ENCODE measurements at regions not wholly inside any gene's neighbourhood (a gene's known extent, or its start where the extent isn't known, plus 50 kb on each side); places are given as distances from the start of the nearest gene placed in this dataset.

DNA sequence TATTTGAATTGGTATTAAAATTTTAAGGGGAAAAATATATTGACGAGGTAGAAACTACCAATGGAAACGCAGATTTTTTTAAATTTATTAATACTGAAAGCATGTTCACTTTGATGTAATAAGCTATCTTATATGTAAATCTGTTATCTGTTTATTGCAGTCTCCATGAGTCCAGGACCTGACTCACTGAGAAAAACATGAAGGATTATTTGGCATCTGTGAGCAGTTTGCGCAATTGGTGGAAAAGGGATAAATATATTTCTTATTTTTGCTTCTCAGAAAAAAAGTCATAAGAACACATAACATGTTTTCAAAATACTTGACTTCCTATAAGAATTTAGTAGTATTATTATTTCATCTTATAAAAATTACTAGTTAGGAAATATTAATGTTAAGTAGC lies 561.4 kb downstream of the ADCYAP1 start:
- Histone ChIP-seq H3K27ac (ENCODE audit: low read depth, low read length) (no peak overlapping the region), H3K9me3 (ENCODE audit: control insufficient read depth, low read length) (no peaks in the 10 kb centered on the region), H3K9ac (ENCODE audit: extremely low read depth, low read length, poor library complexity, severe bottlenecking) (no peak overlapping the region), H3K4me1 (ENCODE audit: control insufficient read depth, insufficient read depth, low read length) (no peaks in the 10 kb centered on the region), H3K4me3 (ENCODE audit: low read length) (no peak overlapping the region), H3K27me3 (ENCODE audit: control insufficient read depth, insufficient read depth, low read length, poor library complexity, severe bottlenecking) (no peaks in the 10 kb centered on the region), H3K36me3 (ENCODE audit: control insufficient read depth, insufficient read depth, low read length) (no peaks in the 10 kb centered on the region)
- H3K9me3 Mint-ChIP-seq: no peaks in the 10 kb centered on the region
- H3K36me3 Mint-ChIP-seq (ENCODE audit: low read depth): no peaks in the 10 kb centered on the region
- TF ChIP-seq, protein P1, sequence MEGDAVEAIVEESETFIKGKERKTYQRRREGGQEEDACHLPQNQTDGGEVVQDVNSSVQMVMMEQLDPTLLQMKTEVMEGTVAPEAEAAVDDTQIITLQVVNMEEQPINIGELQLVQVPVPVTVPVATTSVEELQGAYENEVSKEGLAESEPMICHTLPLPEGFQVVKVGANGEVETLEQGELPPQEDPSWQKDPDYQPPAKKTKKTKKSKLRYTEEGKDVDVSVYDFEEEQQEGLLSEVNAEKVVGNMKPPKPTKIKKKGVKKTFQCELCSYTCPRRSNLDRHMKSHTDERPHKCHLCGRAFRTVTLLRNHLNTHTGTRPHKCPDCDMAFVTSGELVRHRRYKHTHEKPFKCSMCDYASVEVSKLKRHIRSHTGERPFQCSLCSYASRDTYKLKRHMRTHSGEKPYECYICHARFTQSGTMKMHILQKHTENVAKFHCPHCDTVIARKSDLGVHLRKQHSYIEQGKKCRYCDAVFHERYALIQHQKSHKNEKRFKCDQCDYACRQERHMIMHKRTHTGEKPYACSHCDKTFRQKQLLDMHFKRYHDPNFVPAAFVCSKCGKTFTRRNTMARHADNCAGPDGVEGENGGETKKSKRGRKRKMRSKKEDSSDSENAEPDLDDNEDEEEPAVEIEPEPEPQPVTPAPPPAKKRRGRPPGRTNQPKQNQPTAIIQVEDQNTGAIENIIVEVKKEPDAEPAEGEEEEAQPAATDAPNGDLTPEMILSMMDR (conservative IDR thresholded peaks at IDR 0.05): no peak
- H3K27me3 Mint-ChIP-seq (ENCODE audit: insufficient read depth): peaks cover 1% of the 10 kb centered on the region
- WGBS, 2 experiments (ENCODE audit: insufficient coverage in 1 of 2, insufficient read length in 1 of 2): 80% methylated on average over 1 of the region's 3 CpGs; no CpG with 5 or more reads in 1 of the 2 experiments
- H3K27ac Mint-ChIP-seq: no peak overlapping the region
- DNase-seq: no peak
- H3K4me3 Mint-ChIP-seq: no peak overlapping the region
- no peaks in the 10 kb centered on the region for H3K4me1 Mint-ChIP-seq

DNA sequence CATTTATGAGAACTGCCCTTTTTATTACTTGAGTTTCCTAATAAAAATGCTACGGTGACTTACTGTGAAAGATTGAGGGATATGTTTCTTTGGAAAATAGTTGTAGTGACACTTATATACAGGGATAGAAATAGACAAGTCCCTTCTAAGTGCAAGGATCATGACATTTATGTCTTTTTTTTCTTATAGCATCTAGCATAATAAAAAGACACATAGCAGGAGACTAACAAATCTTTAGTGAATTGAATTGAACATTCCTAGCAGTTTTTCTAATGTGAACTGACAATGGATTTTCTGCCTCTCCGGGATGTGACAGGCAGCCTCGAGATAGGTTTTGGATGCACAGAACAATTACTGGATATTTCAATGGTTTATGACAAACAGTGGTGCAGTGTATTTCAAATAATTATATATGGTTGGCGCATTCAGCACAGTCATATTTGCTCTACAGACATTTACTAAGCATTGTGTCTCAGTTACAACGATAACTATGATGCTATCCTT lies 562.8 kb downstream of the ADCYAP1 start:
- H3K4me1 Mint-ChIP-seq: no peaks in the 10 kb centered on the region
- Histone ChIP-seq H3K27ac (ENCODE audit: low read depth, low read length) (no peak overlapping the region), H3K27me3 (ENCODE audit: control insufficient read depth, insufficient read depth, low read length, poor library complexity, severe bottlenecking) (no peaks in the 10 kb centered on the region), H3K9me3 (ENCODE audit: control insufficient read depth, low read length) (no peaks in the 10 kb centered on the region), H3K36me3 (ENCODE audit: control insufficient read depth, insufficient read depth, low read length) (no peaks in the 10 kb centered on the region), H3K4me3 (ENCODE audit: low read length) (no peak overlapping the region), H3K9ac (ENCODE audit: extremely low read depth, low read length, poor library complexity, severe bottlenecking) (no peak overlapping the region), H3K4me1 (ENCODE audit: control insufficient read depth, insufficient read depth, low read length) (no peaks in the 10 kb centered on the region)
- H3K9me3 Mint-ChIP-seq: no peaks in the 10 kb centered on the region
- no peak overlapping the region for H3K27ac Mint-ChIP-seq
- WGBS, 2 experiments (ENCODE audit: insufficient coverage in 1 of 2, insufficient read length in 1 of 2): 87 to 93% methylated on average over 3 to 5 of the region's 5 CpGs
- peaks cover under 1% of the 10 kb centered on the region for H3K27me3 Mint-ChIP-seq (ENCODE audit: insufficient read depth)
- no peak overlapping the region for H3K4me3 Mint-ChIP-seq
- DNase-seq: no peak
- TF ChIP-seq, protein P1 (conservative IDR thresholded peaks at IDR 0.05): no peak
- H3K36me3 Mint-ChIP-seq (ENCODE audit: low read depth): no peaks in the 10 kb centered on the region

DNA sequence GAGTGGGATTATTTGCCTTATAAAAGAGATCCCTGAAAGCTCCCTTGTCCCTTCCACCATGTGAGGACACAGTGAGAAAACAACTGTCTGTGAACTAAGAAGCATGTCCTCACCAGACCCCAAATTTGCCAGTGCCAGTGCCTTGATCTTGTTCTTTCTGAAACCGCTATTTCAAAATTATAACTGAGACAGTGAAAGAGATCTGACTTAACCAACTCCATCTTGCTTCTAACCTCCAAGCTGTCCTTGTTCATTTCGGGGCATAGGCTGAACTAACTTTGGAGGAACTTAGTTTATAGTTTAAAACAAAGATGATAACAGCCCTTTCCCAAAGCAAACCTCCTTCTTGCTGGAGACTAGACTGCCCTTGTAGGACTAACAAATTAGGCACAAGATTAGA lies 563.9 kb downstream of the ADCYAP1 start:
- whole genome bisulfite sequencing, 2 experiments (ENCODE audit: insufficient coverage in 1 of 2, insufficient read length in 1 of 2): 86 to 88% methylated on average over 1 to 2 of the region's 2 CpGs
- no peaks in the 10 kb centered on the region for H3K4me1 Mint-ChIP-seq
- no peaks in the 10 kb centered on the region for H3K36me3 Mint-ChIP-seq (ENCODE audit: low read depth)

More for the DNA sequence above, 563.9 kb downstream of the ADCYAP1 start:
- H3K27me3 ChIP-seq (ENCODE audit: control insufficient read depth, insufficient read depth, low read length, poor library complexity, severe bottlenecking): no peaks in the 10 kb centered on the region
- H3K4me1 ChIP-seq (ENCODE audit: control insufficient read depth, insufficient read depth, low read length): no peaks in the 10 kb centered on the region
- TF ChIP-seq, protein P1 (conservative IDR thresholded peaks at IDR 0.05): no peak
- H3K36me3 ChIP-seq (ENCODE audit: control insufficient read depth, insufficient read depth, low read length): no peaks in the 10 kb centered on the region
- H3K27me3 Mint-ChIP-seq (ENCODE audit: insufficient read depth): no peaks in the 10 kb centered on the region
- H3K4me3 ChIP-seq (ENCODE audit: low read length): no peak overlapping the region
- no peak overlapping the region for H3K4me3 Mint-ChIP-seq
- H3K9me3 ChIP-seq (ENCODE audit: control insufficient read depth, low read length): no peaks in the 10 kb centered on the region
- no peak for DNase-seq
- no peak overlapping the region for H3K27ac Mint-ChIP-seq
- no peak overlapping the region for H3K9ac ChIP-seq (ENCODE audit: extremely low read depth, low read length, poor library complexity, severe bottlenecking)
- no peaks in the 10 kb centered on the region for H3K9me3 Mint-ChIP-seq
- H3K27ac ChIP-seq (ENCODE audit: low read depth, low read length): no peak overlapping the region
